ENCODE measurements at regions not wholly inside any gene's neighbourhood (a gene's known extent, or its start where the extent isn't known, plus 50 kb on each side); places are given as distances from the start of the nearest gene placed in this dataset.

DNA sequence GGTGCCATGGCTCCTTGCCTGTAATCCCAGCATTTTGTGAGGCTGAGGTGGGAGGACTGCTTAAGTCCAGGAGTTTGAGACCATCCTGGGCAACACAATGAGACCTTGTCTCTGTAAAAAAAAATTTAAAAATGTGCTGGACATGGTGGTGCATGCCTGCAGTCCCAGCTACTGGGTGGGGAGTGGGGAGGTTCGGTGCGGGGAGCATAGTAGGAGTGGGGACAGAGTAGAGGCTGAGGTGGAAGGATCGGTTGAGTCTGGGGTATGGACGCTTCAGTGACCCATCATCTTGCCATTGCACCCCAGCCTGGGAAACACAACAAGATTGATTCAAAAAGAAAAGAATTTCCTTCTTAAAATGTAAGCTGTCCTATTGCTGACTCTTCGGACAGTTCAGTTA, 1490.0 kb upstream of the GBE1 start:
- no peak overlapping the region for H3K27ac ChIP-seq
- TF ChIP-seq, protein P1, sequence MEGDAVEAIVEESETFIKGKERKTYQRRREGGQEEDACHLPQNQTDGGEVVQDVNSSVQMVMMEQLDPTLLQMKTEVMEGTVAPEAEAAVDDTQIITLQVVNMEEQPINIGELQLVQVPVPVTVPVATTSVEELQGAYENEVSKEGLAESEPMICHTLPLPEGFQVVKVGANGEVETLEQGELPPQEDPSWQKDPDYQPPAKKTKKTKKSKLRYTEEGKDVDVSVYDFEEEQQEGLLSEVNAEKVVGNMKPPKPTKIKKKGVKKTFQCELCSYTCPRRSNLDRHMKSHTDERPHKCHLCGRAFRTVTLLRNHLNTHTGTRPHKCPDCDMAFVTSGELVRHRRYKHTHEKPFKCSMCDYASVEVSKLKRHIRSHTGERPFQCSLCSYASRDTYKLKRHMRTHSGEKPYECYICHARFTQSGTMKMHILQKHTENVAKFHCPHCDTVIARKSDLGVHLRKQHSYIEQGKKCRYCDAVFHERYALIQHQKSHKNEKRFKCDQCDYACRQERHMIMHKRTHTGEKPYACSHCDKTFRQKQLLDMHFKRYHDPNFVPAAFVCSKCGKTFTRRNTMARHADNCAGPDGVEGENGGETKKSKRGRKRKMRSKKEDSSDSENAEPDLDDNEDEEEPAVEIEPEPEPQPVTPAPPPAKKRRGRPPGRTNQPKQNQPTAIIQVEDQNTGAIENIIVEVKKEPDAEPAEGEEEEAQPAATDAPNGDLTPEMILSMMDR (conservative IDR thresholded peaks at IDR 0.05): no peak
- no peak for TF ChIP-seq ZFX (IDR thresholded peaks at IDR 0.05)

DNA sequence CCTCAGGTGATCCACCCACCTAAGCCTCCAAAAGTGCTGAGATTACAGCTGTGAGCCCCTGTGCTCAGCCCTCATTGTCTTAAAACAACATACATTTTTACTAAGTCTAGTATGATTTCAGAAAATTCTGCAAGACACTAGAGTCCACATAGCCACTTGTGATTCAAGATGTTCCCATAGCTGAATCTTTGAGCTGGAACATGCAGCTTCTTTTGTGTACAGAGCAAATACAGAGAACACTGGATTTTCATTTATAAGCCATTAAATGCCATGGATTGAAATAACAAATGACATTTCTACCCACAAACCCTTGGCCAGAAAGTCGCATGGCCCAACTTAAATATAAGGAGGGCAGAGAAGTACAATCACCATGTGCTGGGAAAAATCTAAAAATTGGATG, 1489.2 kb upstream of the GBE1 start:
- no peak for TF ChIP-seq ZFX (IDR thresholded peaks at IDR 0.05)
- TF ChIP-seq, protein P1 (conservative IDR thresholded peaks at IDR 0.05): no peak
- no peak overlapping the region for H3K27ac ChIP-seq

DNA sequence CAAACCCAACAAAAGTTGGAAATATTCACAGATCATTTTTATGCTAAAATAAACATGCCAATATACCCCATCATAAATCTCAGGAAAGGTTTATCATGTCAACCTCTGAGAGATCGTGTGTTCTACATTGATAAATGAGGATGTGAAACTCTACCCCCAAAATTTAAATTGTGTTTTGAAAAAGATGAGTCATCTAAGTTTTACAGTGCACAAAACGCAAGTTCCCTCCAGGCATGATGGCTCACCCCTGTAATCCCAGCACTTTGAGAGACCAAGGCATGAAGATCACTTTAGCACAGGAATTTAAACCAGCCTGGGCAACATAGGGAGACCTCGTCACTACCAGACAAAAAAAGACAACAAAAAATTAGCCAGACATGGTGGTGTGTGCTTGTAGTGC, 1487.0 kb upstream of the GBE1 start:
- no peak overlapping the region for H3K27ac ChIP-seq
- TF ChIP-seq, protein P1 (conservative IDR thresholded peaks at IDR 0.05): no peak
- no peak for TF ChIP-seq ZFX (IDR thresholded peaks at IDR 0.05)

DNA sequence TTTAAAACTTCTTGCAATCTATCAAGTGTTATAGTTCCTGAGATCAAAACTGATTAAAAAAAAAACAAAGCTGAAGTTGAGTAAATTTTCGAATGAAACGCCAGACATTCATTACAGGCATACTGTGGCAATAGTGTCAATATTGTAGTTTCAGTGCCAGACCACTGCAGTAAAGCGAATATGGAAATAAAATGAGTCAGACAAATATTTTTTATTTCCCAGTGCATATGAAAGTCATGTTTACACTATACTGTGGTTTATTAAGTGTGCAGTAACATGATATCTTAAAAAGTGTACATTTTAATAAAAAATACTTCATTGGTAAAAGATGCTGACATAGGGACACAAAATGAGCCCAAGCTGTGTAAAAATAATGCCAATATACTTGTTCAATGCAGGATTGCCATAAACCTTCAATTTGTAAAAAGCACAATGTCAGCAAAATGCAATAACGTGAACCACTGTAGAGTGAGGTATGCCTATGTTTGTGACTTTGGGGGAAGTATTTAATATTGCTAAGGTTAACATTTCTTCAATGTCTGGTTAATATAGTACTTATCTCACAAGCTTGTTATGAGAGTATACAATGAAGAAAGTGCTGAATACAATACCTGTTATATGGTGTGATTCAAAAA, 1473.9 kb upstream of the GBE1 start:
- no peak overlapping the region for H3K27ac ChIP-seq
- no peak for TF ChIP-seq ZFX (IDR thresholded peaks at IDR 0.05)
- TF ChIP-seq, protein P1 (conservative IDR thresholded peaks at IDR 0.05): no peak

DNA sequence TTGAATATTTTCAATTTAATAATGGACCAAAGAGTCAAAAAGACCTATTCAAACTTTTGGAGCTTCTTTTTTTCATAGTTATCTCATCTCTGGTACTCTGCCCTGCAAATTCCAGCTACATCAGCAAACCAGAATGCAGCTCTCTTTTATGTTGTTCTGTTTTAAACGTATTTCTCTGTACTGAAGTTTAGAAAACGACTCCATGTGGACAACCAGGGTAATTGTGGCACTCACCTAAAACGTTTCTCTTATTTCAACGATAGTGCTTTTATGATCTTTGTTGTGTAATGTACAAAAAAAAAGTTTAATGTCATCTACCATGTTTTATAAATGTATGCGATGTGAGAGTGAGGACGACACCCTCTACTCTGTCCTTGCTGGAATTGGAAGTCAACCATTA, 1472.3 kb upstream of the GBE1 start:
- TF ChIP-seq ZFX (IDR thresholded peaks at IDR 0.05): no peak
- TF ChIP-seq, protein P1 (conservative IDR thresholded peaks at IDR 0.05): peak; percentile 29
- H3K27ac ChIP-seq: no peak overlapping the region

DNA sequence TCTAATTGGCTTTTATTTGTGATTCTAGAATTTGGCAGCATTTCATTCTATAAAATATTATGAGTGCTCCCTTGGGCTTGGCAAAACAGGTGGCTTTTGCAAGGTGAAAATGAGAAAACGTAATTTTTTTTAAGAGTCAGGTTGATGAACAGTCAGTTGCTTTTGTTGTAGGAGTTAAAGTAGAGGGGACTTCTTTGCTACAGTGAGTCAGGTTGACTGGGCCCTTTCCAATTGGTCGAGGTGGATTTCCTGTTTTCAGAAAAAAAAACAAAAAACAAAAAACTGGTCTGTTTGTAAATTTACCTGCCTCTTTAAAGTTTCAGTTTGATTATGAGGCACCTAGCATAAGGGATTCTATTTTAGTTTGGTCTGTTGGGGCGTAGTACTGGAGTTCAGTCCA, 1469.4 kb upstream of the GBE1 start:
- H3K27ac ChIP-seq: no peak overlapping the region
- TF ChIP-seq, protein P1 (conservative IDR thresholded peaks at IDR 0.05): no peak
- no peak for TF ChIP-seq ZFX (IDR thresholded peaks at IDR 0.05)

DNA sequence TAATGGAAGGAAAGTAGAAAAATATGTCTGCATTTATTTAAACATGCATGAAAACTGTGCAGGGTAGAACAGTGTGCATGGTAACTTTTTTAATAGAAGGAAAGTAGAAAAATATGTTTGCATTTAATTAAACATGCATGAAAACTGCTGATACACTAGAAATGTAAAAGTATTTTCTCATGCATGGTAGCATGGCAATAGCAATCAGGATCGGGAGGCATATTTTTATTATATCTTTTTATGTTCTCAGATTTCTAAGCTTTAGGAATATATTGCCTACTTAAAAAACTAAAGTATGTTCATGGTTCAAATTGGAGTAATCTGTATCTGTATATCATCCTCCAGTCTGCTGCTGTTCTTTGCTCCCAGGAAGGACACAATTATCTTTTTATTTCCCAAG, 1468.9 kb upstream of the GBE1 start:
- no peak overlapping the region for H3K27ac ChIP-seq
- TF ChIP-seq ZFX (IDR thresholded peaks at IDR 0.05): no peak
- TF ChIP-seq, protein P1 (conservative IDR thresholded peaks at IDR 0.05): no peak
